Skeletal muscle cell (primary cell): ENCODE measurements at regions not wholly inside any gene's neighbourhood (a gene's known extent, or its start where the extent isn't known, plus 50 kb on each side); places are given as distances from the start of the nearest gene placed in this dataset.

Experiments
- DNase-seq: peaks from one replicate; pipeline ENCODE4 v3.0.0-alpha.2; 2010; ENCODE audit warnings: low read depth
- H3K4me3 ChIP-seq: 2 replicates; pipeline ENCODE4 v1.5.1; 2011; ENCODE audit warnings: low read depth, mild to moderate bottlenecking, control low read depth, low read length, moderate library complexity

DNA sequence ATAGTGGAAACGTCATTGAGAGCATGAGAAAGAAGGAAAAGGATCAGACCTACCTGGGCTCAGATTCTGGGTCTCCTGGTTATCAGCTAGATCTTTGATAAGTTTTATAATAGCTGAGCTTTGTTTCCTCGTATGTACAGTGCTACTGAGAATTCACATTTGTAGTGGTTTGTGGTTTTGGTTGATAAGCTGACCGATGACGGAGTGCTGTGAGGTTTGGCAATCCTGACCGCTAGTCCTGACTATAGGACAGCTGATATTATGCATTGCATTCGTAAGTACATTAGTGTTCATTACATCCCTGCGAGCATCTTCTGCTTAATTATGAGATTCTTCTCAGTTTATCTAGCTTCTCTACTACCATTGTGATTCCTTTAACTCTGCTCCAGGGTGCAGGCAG lies 190.7 kb upstream of the SLC27A6 start:
- no peak overlapping the region for H3K4me3 ChIP-seq
- no peak for DNase-seq

DNA sequence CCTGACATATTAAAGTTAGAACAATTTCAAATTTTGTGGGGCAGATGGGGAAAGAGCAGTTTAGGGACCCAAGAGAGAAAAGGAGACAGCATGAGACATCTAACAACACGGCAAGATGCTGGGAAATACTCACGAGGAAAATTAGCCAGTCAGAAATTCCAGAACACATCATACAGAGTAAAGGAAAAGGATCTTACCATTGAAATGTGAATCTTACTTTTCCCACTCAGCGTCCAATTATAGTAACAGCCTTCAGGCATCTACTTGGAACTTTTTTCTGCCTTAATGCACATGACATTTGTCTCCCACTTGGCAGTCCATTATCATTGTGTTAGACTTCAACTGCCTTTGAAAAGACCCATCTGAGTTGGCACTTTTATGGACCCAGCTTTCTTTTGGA lies 189.7 kb upstream of the SLC27A6 start:
- no peak for DNase-seq
- no peak overlapping the region for H3K4me3 ChIP-seq

DNA sequence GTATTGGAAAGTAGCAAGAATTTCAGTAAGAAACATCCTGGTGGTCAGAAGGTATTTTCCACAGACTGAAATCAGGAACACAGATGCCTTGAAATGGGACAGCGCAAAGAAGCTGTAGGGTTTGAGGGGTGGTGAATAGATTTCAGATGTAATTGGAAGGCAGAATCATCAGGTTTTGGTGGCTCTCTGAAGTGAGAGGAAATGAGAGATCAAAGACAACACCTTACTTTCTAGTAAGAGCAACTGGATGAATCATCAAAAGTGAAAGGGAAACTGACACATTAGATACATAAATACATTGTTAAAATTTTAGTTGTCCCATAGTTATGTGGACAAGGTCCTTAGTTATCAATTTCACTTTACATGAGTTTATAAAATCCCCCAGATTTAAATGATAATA lies 188.2 kb upstream of the SLC27A6 start:
- no peak for DNase-seq
- no peak overlapping the region for H3K4me3 ChIP-seq

DNA sequence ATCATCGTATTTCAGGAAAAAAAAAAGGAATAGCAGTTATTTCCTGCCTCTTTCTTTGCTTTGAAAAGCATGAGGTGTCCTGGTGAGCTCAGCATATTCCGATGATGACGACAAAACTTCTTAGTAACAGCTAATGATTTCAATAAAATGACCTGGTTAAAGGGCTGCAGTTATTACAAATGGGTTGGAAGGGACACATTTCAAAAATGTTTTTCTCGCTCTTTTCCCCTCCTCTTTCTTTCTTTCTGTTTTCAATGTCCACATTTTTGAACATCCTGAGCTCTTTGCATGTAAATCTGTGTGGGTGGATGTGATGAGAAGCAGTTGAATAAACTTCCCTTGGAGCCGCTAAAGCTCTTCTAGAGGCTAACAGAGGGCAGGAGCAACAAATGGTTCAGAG lies 186.8 kb upstream of the SLC27A6 start:
- H3K4me3 ChIP-seq: no peak overlapping the region
- DNase-seq: no peak

DNA sequence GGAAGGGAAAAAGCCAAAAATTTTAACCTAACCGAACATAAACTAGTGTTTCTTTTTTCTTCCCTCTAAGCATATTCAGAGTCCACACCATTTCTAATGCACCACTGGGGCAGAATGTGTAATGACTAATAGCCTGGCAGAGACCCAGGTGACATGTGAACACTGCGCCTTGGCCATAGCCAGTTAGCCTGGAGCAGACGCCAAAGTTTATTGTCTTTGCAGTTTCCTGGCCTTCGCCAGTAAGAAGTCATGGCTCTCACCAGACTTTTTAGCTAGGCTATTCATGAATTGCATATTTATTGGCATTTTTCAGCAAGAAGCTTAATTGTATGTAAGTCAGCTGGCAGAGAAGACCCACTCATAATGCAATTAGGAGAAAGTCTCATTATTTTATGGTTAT lies 182.8 kb upstream of the SLC27A6 start:
- DNase-seq: peak; percentile 80
- H3K4me3 ChIP-seq: no peak overlapping the region

DNA sequence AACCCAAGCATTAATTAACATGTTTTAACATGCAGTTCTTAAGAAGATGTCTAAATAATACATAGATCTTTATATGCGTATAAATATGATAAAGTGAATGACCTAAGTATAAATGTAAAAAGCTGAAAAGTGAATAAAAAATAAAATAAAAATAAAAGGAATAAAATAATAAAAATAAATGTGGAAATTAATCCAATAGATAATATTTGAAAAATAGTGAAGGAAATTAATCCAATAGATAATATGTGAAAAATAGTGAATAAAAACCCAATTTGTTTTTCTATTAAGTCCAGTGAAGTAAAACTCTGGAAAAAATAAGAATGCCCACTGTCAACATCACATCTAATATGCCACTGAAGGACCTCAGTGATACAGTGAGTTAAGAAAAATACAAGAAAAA lies 180.6 kb upstream of the SLC27A6 start:
- no peak overlapping the region for H3K4me3 ChIP-seq
- no peak for DNase-seq

DNA sequence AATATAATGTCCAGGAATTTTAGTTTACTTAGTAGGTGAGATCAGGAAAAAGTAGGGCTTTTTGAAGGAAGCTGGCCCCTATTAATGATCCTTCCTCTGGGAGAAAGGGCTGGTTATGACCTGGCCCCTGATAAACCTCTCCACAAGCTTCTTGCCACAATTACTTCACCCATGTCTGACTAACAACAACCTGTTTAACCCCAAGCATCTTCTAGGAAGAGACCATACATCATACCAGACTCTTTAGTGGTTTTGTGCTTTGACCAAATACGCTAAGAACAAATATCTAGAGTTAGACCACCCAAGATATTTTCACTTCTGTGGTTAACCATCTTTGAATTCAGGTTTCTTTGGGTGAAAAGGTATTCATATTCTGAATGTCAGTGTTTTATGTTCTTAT lies 174.0 kb upstream of the SLC27A6 start:
- DNase-seq: no peak
- H3K4me3 ChIP-seq: no peak overlapping the region

DNA sequence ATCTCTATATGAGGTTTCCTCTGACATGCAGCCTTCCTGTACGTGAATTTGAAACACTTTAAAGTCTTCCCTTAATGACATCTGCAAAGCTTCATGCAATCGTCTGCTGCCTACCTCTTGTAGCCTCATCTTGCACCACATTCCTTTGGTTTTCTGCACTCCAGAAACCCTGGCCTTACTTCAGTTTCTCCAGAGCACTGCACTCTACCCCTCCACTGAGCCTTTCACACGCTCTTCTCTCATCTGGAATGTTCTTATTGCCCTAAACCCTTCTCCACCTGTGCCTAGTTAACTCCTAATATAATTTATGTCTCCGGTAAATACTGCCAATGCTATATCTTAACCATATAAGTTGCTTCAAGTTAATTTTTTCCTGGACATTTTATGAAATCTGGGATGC lies 168.8 kb upstream of the SLC27A6 start:
- H3K4me3 ChIP-seq: no peak overlapping the region
- no peak for DNase-seq

DNA sequence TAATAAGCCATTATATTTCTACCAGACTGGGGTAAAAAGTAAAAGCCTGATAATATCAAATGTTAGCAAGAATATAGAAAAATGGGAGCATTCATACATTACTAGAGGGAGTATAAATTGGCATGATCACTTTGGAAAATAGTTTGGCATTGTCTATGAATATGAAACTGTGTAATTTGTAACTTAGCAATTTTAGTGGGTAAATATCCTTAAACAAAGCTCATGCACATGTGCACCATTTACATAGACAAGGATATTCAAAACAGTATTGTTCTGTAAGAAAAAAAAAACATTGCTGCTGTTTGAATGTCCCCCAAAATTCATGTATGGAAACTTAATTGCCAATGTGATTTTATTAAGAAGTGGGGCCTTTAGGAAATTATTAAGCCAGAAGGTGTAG lies 166.4 kb upstream of the SLC27A6 start:
- DNase-seq: no peak

DNA sequence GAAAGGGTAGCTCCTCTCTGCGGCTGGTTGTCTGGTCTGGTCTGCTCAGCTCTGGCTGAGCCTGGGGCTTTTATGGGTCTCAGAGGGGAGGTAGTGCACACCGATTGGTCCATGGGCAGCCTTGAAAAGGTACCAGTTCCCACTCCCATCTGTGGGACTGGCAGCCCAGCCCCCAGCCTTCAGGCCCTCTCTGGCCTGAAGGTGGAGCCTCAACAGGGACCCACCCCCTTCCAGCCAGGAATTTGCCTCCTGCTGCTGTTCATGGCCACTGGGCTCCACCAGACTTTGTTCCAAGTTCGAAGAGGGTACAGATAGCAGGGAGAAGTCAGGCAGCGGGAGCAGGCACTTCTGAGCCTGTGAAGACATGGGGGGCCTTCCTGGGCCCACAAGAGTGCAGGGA lies 165.3 kb upstream of the SLC27A6 start:
- no peak for DNase-seq
- no peak overlapping the region for H3K4me3 ChIP-seq

More for the DNA sequence above, 166.4 kb upstream of the SLC27A6 start:
- H3K4me3 ChIP-seq: no peak overlapping the region

DNA sequence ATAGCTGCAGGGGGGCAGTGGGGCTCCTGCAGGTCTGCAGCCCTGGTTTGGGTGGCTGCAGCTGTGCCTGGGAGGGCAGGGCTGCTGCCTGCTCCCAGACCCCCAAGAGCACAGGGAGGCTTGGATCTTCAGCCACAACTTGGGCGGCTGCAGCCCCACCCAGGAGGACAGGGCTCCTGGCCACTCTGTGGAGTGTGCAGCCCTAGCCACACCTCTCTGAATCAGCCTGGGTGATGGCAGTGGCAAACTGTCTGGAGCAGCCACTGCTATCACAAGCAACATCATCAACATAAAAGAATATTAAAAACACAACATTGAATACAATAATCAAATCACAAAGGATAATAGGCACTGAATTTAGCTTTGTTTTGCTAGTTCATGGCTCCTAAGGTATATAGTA lies 164.9 kb upstream of the SLC27A6 start:
- H3K4me3 ChIP-seq: no peak overlapping the region
- DNase-seq: no peak

DNA sequence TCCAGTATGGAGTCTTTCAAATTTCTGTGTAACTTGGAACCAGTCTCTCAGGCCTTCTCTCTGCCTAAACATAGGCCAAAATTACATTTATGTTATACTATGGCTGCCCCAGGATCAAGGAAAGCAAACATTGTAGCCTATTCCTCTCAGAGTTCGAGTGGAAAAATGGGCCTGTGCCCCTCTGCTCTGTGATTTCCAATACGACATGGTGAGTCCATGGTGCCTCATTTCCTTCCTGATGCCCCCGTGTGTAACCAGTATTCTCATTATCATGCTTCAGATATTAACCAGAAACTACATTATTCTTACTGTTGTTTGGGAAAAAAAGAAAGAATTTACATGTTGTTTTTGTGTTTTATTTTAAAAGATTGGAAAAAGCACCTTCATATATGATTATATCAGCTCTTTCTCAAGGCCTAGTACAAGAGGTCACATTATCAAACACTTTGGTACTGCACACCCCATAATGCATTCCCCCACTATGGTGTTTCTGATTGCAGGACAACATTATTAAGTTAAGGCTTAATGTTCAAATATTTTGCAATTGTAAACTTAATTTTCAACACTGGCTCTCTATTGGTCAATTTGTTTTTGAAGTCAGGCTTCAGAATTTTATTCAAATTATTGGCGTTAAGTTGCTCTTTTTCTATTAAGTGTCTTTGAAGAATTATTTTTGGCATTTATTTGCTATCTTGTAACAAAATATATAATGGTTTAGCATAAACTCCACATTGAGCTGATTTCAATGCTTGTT lies 151.8 kb upstream of the SLC27A6 start:
- no peak overlapping the region for H3K4me3 ChIP-seq
- no peak for DNase-seq

DNA sequence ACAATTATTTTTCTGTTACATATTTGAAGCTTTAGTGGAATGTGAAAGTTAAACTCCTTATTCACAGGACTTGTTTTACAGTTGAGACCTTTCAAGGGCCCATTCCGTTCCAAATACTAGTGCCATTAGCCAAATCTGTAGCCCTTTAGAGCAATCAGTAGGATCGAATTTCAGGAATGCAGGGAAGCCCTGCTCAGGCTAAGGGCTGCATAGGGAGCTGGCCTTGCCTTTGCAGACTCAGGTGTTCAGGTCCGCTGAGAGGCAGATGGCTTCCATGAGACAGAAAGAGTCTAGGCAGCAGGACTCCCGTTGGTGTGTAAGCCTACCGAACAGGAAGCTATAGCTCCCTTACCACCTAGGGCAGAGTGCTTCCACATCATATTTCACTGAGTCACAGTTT lies 150.1 kb upstream of the SLC27A6 start:
- no peak overlapping the region for H3K4me3 ChIP-seq
- no peak for DNase-seq

DNA sequence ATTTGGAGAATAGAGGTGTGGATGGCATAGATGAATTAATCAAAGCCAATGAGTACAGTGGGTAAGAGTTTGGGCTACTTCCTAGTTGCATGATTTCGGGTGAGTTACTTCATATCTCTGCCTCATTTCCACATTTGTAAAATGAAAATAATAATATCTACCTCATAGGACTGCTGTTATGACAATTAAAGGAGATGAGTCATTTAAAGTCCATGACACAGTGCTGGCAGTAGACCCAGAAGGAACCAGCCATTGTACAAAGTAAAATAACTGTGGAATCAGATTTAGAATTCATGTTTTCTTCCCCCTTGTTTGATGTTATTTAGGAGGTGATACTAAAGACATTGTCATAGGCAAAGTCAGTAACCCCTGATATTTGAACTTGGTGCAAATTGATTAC lies 139.5 kb upstream of the SLC27A6 start:
- no peak overlapping the region for H3K4me3 ChIP-seq
- peak; percentile 25 for DNase-seq

DNA sequence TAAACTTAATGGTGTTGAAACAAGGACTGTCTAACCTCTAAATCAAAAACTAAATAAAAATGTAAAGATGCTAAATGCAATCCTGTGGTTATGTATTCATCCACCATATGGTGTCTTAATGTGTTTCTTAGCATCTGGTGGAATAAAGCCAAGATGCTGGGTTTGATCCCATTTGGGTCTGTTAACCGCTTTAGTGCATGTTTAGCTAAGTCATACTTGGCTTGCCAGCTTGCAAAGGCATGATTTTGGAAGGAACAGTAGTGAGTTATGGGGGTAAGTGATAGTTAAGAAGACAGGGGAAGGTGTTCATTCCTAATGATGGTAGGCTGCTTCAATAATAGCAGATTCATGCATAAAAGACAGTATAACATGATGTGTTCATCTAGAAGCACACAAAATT lies 139.0 kb upstream of the SLC27A6 start:
- DNase-seq: peak; percentile 45
- H3K4me3 ChIP-seq: no peak overlapping the region

DNA sequence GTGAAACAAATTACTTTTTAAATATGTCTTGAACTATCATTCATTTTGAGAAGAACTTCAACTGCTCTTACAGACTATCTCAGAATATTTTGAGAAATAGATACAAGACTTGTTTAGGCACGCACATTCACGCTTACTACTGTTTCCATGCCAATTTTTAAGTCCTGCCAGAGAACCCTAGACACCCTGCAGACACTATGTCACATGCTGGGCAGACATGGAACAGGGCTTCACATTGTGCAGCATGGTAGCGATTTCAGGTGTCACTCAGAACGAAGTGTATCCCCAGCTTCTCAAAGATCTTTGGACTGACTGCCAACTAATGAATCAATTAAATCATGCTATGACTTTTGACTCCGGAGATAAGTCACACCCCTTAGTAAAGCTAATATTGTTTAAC lies 128.7 kb upstream of the SLC27A6 start:
- DNase-seq: no peak
- no peak overlapping the region for H3K4me3 ChIP-seq

DNA sequence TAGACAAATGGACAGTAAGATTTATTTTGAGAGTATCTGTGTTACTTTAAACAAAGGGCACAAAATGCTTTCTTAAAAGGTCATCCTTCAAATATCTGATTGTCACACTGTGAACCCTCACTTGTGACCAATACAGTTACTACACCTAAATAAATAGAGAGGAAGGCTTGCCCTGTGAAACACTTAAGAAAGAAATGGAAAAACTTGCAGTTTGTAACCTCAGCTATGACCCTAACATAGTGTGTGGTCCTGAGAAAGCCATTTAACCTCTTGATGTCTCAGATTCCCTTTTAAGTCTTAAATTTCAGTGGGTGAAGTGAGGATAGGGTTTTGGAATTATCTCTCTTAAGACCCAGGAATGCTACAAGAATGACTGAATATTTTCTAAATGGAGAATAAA lies 126.7 kb upstream of the SLC27A6 start:
- H3K4me3 ChIP-seq: no peak overlapping the region
- no peak for DNase-seq

DNA sequence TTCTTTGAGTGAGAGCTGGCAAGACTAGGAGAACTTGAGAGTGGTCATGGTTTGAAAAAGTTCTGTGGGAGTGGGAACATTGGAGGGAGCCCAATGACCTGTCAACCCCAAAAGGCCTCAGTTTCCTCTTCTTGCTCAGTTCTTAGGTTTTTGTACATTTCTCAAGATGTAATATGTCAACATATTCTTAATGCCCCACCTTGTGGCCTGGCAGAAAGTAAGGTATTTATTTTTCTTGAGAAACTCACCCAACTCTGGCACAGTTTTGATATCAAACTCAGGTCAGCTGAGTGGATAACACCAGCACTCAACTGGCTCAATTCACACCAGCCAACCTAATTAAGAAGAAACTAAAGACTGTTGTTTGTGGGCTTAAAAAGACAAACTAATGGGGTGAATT lies 123.0 kb upstream of the SLC27A6 start:
- H3K4me3 ChIP-seq: no peak overlapping the region
- DNase-seq: no peak

DNA sequence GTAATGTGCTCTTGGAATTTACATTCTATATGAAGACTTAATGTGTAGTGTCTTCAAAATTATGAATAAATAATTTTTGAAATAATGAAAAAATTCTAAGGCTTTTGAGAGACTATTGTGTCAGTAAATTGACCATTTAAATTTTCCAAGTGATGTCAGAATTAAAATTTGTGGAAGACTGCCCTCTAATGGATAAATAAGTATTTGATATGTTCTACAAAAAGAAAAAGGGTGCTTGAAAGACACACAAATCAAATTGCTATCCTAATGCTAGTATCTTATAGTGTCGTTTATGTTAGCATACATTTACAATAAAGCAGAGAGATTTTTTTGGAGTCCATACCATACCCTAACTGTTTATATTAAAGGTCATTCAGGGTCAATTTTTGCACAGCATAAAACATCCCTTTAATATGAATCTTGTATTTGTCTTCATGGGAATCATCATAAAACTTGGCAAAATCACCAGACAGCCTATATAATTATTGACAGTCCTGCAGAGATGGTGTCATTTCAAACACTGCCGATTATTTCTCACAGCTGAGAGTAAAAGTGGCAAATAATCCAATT lies 120.8 kb upstream of the SLC27A6 start:
- H3K4me3 ChIP-seq: no peak overlapping the region
- DNase-seq: no peak

DNA sequence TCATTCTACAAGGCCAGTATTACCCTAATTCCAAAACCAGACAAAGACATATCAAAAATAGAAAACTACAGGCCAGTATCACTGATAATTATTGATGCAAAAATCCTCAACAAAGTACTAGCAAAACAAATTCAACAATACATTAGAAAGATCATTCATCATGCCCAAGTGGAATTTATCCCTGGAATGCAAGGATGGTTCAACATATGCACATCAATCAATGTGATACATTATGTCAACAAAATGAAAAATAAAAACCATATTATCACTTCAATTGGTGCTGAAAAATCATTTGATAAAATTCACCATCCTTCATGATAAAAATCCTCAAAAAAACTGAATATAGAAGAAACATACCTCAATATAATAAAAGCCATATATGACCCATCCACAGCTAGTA lies 115.2 kb upstream of the SLC27A6 start:
- no peak overlapping the region for H3K4me3 ChIP-seq
- no peak for DNase-seq

DNA sequence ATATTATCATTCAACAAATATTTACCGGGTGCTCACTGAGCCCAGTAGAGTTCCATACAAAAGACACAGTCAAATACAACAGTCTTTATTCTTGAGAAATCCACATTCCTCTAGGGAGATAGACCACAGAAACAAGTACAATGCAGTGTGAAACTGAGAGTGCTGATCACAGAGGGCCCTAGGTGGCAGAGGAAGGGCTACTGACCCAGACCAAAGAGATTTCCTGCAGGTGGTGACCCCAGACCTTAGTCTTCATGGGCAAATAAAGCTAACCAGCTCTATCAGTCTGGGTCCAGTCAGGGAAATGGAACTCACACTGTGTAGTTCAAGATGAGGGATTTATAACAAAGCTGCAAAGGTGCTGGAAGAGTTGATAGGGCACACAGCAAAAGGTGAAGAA lies 110.4 kb upstream of the SLC27A6 start:
- H3K4me3 ChIP-seq: no peak overlapping the region
- DNase-seq: no peak
